ENCODE measurements at regions not wholly inside any gene's neighbourhood (a gene's known extent, or its start where the extent isn't known, plus 50 kb on each side); places are given as distances from the start of the nearest gene placed in this dataset.

DNA sequence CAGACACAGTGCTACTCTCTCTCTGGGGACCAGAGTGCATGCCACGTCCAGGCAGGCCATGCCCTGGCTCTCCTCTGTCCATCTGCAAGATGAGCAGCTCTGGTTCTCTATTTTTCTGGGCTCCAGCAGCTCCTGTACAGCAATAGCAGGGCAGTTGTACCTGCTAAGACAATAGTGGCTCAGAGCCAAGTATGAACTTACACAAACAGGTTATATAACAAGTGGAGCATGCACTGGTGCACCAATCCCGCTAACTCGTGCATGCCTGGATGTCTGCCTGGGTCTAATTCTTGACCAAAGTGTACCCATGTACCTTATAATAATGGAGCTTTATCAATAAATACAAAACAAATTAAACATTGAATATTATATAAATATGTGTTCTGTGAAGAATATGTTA is 392.3 kb downstream of the CENPC start:
- Histone ChIP-seq H3K9me3 (ENCODE audit: low read length) (no peaks in the 10 kb centered on the region), H3K27ac (ENCODE audit: extremely low read length, insufficient read depth, low read length) (no peak overlapping the region), H3K4me1 (ENCODE audit: insufficient read depth, low read length) (no peaks in the 10 kb centered on the region), H3K9ac (ENCODE audit: insufficient read depth, low read depth, low read length) (no peak overlapping the region), H4K20me1 (ENCODE audit: insufficient read depth, low read length) (no peaks in the 10 kb centered on the region), H3K79me2 (ENCODE audit: insufficient read depth, low read length) (no peaks in the 10 kb centered on the region), H3K4me3 (replicated peaks in 1 of 3; ENCODE audit: insufficient read depth in 1 of 3, low read depth in 2 of 3, low read length in 3 of 3) (no peak overlapping the region), H3K36me3 (replicated peaks in 1 of 2; ENCODE audit: control insufficient read depth in 1 of 2, insufficient read depth in 2 of 2, low read length in 2 of 2) (no peaks in the 10 kb centered on the region), H3K27me3 (ENCODE audit: control insufficient read depth in 1 of 2, insufficient read depth in 2 of 2, low read length in 2 of 2) (no peaks in the 10 kb centered on the region), H2AFZ (ENCODE audit: low read length) (no peak overlapping the region), H3K4me2 (ENCODE audit: low read depth, low read length) (no peak overlapping the region)
- BruUV-seq (replicated peaks) = no TSS peak
- WGBS (ENCODE audit: low lambda C conversion rate) = 5% methylated on average over 3 of the region's 3 CpGs
- in situ Hi-C loops (cut with HindIII; ENCODE audit: extremely low pct_ligation_motif_present, low pct_unique_long_range_greater_than_20kb) (no loop called here), intact Hi-C loops (cut with micrococcal nuclease; ENCODE audit: unreplicated experiment) (no loop called here)
- FAIRE-seq (no peak), DNase-seq (ENCODE audit: low spot score) (no peak), ATAC-seq (0 out of 3 replicates have a peak, but pooled peaks have one; percentile 24)
- POLR2A ChIA-PET = no interaction called here
- TF ChIP-seq SOX6 (IDR thresholded peaks at IDR 0.05) (no peak), SOX6 (CRISPR knock-in tag; IDR thresholded peaks at IDR 0.05) (peak; percentile 64), ZNF737 (CRISPR knock-in tag; IDR thresholded peaks at IDR 0.05; ENCODE audit: borderline replicate concordance) (no peak), CHD4 (IDR thresholded peaks at IDR 0.05; ENCODE audit: borderline replicate concordance, low read length) (no peak), SOX13 (IDR thresholded peaks at IDR 0.05) (no peak), SOX13 (CRISPR knock-in tag; conservative IDR thresholded peaks at IDR 0.05 in 1 of 2, IDR thresholded peaks at IDR 0.05 in 1 of 2) (peak in 1 of 2 experiments; percentile 80; a peak in 2 of 4 replicates), ZNF292 (CRISPR knock-in tag; IDR thresholded peaks at IDR 0.05; ENCODE audit: borderline replicate concordance, low read depth) (no peak), SOX5 (CRISPR knock-in tag; IDR thresholded peaks at IDR 0.05; ENCODE audit: borderline replicate concordance) (peak; percentile 70)
- TF ChIP-seq, protein P1, sequence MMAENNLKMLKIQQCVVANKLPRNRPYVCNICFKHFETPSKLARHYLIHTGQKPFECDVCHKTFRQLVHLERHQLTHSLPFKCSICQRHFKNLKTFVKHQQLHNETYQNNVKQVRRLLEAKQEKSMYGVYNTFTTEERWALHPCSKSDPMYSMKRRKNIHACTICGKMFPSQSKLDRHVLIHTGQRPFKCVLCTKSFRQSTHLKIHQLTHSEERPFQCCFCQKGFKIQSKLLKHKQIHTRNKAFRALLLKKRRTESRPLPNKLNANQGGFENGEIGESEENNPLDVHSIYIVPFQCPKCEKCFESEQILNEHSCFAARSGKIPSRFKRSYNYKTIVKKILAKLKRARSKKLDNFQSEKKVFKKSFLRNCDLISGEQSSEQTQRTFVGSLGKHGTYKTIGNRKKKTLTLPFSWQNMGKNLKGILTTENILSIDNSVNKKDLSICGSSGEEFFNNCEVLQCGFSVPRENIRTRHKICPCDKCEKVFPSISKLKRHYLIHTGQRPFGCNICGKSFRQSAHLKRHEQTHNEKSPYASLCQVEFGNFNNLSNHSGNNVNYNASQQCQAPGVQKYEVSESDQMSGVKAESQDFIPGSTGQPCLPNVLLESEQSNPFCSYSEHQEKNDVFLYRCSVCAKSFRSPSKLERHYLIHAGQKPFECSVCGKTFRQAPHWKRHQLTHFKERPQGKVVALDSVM (CRISPR knock-in tag; IDR thresholded peaks at IDR 0.05) = no peak
- TF ChIP-seq, protein P2, sequence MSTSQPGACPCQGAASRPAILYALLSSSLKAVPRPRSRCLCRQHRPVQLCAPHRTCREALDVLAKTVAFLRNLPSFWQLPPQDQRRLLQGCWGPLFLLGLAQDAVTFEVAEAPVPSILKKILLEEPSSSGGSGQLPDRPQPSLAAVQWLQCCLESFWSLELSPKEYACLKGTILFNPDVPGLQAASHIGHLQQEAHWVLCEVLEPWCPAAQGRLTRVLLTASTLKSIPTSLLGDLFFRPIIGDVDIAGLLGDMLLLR (CRISPR knock-in tag; IDR thresholded peaks at IDR 0.05) = no peak
- CTCF ChIA-PET (ENCODE audit: low intra/inter-chr PET ratio, low total read pairs) = no interaction called here

Data from HepG2 (cell line).